ENCODE measurements at regions not wholly inside any gene's neighbourhood (a gene's known extent, or its start where the extent isn't known, plus 50 kb on each side); places are given as distances from the start of the nearest gene placed in this dataset.

DNA sequence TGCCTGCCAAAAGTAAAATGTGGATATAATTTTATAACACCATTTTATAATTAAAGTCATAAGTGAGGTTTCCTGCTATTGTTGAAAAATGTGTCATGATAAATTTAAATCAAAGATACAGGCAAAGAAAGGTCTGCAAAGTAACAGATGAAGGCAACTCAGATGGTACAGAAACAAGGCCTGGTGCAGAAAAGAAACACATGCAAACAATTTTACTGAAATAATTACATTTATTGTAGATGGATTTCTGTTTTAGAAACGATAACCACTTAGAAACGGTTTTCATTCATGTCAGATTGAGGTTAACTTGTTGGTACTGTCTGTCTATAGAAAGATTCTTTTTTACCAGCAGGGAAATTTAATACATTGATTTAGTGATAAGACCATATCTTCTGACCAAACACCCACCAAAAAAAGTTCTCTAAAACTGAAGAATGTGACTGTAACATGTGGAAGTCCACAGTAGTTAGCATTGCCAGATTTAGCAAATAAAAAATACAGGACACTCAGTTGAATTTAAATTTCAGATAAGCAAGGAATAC lies 105.5 kb upstream of the FERMT1 start:
- DNase-seq (ENCODE audit: low read depth): no peak

DNA sequence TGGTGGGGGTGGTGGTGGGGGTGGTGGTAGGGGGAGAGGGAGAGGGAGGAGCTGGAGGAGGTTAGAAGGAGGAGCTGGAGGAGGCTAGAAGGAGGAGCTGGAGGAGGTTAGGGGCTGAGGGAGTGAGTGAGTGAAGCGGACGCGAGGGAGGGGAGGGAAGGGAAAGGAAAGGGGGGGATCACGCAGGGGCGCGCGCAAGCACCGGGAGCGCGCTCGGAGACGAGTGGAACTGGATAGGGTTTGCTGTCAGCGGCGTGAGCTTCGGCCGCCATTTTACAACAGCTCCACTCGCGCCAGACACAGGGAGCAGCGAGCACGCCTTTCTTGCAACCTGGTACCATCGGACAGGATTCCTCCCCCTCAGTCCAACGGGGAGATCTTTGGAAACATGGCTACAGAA lies 90.5 kb upstream of the FERMT1 start:
- DNase-seq (ENCODE audit: low read depth): no peak

DNA sequence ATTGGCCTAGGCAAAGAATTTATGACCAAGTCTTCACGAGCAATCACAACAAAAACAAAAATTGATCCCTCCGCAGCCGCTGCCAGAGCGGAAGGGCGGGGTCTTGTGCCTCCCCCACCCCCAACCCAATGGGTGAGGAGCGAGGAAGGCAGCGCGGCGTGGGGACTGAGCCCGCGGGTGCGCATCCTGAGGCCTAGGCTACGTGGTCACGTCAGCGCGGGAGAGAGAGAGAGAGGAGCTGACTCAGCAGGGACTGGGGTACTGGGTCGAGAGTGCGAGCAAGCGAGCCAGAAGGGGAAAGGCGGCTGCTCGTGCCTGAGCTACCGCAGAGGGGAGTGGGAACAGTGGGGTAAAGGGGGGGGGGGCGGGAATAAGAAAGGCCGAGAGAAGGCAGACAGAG lies 90.1 kb upstream of the FERMT1 start:
- no peak for DNase-seq (ENCODE audit: low read depth)

DNA sequence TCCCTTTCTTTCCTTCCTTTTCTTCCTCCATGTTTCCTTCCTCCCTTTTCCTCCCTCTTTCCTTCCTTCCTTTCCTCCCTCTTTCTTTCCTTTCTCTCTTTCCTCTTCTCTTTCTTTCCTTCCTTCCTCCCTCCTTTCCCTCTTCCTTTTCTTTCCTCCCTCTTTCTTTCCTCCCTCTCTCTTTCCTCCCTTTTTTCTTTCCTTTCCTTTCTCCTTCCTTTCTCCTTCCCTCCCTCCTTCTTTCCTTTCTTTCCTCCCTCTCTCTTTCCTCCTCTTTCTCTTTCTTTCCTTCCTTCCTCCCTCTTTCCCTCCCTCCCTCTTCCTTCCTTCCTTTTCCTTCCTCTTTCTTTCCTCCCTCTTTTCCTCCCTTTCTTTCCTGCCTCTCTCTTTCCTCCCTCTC lies 86.3 kb upstream of the FERMT1 start:
- DNase-seq (ENCODE audit: low read depth): no peak

GRCh38 chr20:6200092-6200491 lies 77.3 kb upstream of the FERMT1 start:
- DNase-seq (ENCODE audit: low read depth): no peak

DNA sequence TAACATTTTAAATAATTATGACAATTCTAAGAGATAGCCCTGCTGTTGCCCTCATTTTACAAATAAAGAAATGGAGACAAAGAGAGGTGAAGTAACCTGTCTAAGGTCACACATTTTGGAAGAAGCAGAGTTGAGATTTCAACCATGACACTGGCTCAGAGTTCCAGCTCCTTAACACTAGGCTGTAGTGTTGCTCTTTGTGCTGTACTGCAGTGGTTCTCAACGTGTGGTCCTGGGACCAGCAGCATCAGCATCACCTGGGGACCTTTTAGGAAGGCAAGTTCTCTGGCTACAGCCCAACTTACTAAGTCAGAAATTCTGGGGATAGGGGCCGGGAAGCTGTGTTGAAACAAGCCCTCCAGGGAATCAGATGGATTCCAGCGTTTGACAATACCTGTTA lies 62.4 kb upstream of the FERMT1 start:
- no peak for DNase-seq (ENCODE audit: low read depth)

- no peak for DNase-seq (ENCODE audit: low read depth)
Observed at GRCh38 chr20:6184086-6184485, 61.3 kb upstream of the FERMT1 start.

DNA sequence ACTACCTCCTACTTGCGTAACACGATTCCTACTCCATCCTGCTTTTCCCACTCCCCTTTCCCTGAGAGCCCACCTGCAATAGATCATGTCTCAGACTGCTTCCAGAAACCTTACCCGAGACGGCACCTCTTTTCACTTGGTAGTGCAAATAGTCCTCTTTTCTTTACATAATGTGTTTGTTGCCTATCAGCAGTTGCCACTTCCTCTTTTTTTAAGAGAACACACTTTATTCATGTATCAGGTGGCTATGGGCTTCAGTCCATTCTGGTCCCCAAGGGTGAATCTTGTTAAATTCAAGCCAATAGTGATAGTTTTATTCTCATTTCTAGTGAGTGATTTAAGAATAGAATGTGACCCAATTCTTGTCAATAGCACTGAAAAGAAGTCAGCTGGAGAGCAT lies 57.7 kb upstream of the FERMT1 start:
- DNase-seq (ENCODE audit: low read depth): no peak

DNA sequence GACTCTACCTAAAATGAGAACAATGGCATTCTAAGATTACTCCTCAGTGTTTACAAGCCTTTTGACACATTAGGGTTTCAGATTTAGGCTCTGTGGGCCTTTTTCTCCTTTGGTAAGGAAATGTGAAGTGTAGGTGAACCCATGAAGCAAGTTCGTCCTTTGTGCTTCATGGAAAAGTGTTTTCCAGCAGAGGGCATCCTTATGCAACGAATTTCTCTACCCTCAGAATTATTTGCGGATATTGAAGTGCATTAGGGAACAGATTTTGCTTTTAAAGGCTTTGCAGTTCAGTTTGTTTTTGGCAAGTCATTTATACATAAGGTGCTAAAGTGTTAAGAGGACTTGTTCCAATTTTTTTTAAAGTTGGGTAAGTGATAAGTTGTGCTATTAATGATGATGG lies 55.7 kb upstream of the FERMT1 start:
- no peak for DNase-seq (ENCODE audit: low read depth)

GRCh38 chr20:6173481-6173880 lies 50.7 kb upstream of the FERMT1 start:
- no peak for DNase-seq (ENCODE audit: low read depth)
